ENCODE measurements at regions not wholly inside any gene's neighbourhood (a gene's known extent, or its start where the extent isn't known, plus 50 kb on each side); places are given as distances from the start of the nearest gene placed in this dataset.

- TF ChIP-seq CTCF (IDR thresholded peaks at IDR 0.05; ENCODE audit: poor library complexity) (peak; percentile 43), EZH2 (IDR thresholded peaks at IDR 0.05; ENCODE audit: borderline replicate concordance) (no peak)
These were observed 367.4 kb upstream of the MYT1L start for GRCh38 chr2:2698182-2699120.
